GM18499 (cell line): ENCODE measurements at regions not wholly inside any gene's neighbourhood (a gene's known extent, or its start where the extent isn't known, plus 50 kb on each side); places are given as distances from the start of the nearest gene placed in this dataset.
"Not testable (repeated sequence)": the region's sequence is repeated elsewhere in the genome, so short reads cannot be mapped to it uniquely, and the experiment has no call there.

Experiments
- ATAC-seq: cut with Tn5 transposase; IDR thresholded peaks from one replicate; pipeline ENCODE4 v1.9.1; 2021; ENCODE audit warnings: moderate number of reproducible peaks; ENCODE audit not compliant: insufficient read depth, unreplicated experiment

DNA sequence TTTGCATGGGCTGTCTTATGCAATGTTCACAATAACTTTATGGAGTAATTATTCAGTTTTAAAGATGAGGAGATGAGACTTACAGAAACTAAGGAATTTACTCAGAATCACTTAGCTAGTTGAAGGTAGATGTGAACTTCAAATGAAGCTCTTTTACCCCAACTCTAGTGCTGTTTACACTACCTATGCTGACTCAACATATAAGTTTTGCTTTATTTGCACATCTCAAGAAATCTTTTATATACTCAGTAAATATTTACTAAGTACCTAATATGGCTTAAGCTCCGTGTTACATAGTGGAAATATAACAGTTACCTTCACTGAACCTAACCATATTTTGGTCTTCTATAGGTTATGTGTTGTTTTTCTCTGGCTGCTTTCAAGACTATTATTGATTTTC is 293.2 kb downstream of the ANXA1 start:
- no peak for ATAC-seq

DNA sequence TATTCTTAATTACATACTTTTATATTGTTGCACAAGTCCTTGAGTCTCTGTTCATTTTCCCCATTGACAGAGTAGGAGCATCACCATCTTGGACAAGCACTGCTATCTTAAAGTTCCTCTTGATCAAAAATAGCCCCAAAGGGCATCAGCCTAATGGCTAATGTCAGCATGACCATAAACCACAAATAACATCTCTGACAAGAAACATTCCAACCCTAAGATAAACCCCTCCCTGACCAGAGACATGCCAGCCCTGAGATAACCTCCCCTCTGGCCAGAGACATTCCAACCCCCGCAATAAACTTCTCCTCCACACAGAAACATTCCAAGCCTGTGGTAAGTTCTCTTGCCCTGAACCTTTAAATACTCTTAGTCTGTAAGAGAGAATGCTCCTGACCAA is 293.7 kb downstream of the ANXA1 start:
- ATAC-seq, result not testable (repeated sequence)

DNA sequence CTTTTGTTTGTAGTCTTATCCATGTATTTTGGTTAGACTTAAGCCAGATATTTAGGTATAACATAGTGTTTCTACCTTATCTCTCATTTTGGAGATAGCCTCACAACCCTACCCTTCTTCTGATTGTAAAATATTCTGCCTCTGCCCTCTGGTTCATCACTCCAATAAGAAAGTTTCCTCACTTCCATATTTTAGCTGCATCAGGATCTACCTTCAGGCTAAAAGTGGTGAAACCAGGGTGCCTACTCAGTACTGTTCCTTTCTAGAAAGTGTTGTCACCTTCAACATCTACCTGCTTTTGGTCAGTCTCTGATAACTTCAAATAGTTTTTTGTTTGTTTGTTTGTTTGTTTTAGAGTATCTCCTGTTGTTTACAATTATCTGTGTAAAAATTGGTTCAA is 294.6 kb downstream of the ANXA1 start:
- no peak for ATAC-seq

DNA sequence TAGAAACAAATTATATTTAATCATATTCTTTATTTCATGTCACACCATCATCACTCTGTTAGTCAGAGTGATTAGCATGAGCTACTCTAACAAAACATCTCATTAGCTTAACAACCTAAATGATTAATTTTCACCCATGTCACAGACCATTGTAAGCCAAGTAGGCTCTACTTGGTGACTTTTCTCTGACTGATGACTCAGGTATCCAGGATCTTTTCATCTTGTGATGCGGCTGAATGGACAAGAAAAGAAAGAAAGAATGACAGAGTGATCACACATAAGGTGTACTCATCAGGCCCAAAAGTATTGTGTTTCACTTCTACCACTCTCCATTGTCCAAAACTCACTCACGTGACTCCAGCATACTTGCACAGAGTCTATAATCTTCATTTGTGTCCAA is 299.3 kb downstream of the ANXA1 start:
- ATAC-seq, result no peak

DNA sequence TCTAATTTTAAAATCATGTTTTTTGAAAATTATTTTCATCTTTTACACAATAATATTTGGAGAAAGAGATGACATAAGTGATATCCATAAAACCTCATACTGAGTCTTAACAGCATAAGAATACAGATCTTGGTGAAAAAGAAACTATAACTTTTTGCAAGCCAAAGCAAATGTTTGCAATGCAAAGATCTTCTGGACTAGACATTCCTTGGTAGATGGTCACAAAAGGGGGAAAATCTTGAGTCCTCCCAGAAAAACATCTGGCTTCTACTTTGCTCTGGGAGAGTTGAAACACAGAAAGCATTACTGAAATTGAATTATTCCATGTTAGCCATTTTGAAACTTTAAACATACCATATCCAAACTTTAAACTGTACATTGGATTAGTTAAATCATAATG is 308.2 kb downstream of the ANXA1 start:
- no peak for ATAC-seq

DNA sequence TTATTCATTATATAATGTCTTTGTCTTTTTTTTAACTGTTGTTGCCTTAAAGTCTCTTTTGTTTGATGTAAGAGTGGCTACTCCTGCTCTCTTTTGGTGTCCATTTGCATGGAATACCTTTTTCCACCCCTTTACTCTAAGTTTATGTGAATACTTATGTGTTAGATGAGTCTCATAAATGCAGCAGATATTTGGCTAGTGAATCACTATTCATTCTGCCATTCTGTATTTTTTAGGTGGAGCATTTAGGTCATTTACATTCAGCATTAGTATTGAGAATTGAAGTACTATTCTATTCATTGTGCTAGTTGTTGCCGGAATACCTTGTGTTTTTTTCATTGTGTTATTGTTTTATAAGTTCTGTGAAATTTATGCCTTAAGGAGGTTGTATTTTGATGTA is 317.1 kb downstream of the ANXA1 start:
- ATAC-seq, result no peak

DNA sequence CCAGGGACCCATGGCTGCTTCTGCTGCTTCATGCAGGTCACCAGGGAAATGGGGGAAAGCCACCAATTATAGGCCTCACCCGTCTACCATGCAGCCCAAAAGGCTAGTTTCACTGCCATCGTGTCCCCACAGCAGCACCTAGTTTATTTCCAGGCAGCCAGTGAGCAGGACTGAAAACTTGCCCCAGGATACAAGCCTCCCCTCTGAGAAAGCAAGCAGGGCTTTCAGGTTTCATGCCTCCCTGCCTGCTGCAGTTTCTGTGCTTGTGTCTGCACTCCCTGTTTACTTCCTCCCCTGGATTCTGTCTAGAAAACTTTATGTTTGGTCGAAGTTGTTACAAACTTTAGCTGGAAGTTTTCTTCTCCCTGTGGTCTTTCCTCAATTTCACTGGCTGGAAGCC is 319.1 kb downstream of the ANXA1 start:
- no peak for ATAC-seq

DNA sequence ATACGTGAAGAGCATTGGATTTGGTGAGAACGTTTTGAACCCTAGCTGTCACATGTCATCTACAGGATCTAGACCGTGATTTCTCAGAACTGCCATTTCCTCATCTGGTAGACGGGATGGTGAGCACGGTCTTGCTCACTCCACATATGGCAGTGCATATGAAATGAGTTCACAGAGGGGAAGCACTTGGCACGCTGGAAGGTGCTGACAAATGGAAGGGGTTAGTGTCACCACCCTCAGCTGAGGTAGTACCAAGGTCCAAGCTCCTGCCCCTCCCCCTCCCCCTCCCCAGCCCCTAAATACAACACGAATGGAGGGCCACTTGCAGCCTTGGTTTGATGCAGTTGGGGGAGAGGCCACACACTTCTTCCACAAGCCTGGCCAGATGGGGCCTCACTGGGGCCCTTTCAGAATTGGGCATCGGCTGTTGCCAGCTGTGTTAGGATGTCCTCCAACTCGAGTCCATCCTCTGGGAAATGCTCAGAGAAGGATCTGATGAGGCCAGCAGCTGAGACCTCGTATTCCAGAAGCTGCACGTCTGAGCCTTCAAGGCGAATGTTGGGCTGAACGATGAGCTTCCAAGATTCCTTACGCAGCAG is 322.4 kb downstream of the ANXA1 start:
- no peak for ATAC-seq

DNA sequence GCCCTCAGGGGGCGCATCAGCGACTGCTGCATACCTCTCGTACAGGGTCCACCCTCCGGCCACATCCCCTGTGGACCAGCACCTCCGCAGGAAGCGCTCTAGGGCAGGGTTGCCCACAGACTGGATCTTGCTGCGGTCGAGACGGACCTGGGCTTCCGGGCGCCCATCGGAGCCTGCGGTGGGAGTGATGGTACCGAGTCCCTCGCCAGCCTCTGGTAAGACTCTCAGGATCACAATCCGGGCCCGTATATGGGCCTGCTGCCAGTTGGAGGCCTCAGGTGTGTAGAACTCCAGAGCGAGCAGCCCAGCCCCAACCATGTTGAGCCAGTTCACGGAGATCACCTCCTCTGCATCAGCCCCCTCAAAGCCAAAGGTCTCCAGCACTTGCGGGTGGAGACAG is 323.0 kb downstream of the ANXA1 start:
- ATAC-seq, result no peak

DNA sequence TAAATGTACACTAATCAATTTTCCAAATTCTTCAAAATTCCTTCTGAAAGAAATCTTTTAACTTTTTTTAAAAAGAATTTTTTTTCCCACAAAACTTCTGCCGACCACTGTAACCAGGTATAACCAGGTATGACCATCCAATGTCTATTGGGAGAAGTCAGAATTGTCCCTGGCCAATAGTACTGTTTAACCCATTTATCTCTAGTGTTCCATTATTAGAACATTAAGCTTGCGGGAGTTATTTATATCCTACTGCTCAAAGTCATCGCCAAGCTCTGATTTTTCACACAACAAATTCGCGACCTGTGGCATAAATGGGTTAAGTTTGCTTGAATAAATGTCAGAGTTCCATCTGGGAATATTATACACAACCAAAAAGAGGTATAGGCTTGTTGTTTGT is 343.2 kb downstream of the ANXA1 start:
- ATAC-seq, result no peak

DNA sequence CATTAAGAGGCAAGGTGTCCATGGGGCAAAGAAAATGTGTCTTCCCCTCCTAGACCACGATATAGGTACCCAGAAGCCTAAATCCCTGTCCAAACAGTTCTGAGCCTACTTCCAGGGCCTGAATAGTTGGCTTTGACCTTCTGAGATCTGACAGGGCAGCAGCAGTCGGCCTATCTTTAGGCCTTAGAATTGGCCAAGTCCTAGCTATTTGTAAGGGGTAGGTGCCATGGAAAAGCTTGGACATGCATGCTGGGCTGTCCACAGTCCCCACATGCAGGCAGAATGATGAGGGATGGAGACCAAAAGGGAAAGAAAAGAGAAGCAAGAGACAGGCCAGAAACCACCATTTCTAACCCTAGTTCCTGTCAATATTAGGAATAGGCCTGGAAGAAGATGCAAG is 346.1 kb downstream of the ANXA1 start:
- no peak for ATAC-seq

DNA sequence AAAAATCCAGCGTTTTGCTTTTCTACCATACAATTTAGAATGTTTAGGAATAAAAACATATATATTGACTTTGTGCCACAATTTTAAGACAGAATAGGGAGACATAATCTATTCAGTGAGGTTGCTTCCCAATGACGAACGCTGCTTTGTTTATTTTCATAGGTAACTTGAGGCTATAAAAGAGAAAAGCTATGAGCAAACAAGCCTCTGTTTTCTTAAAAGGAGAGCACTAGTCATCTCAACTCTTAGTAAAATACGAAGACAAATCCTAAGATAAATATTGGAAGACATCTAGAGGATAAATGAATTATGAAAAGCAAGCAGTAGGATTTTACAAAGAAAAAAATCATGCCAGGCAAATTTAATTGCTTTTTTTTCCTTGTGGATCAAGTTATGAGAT is 363.6 kb downstream of the ANXA1 start:
- no peak for ATAC-seq

DNA sequence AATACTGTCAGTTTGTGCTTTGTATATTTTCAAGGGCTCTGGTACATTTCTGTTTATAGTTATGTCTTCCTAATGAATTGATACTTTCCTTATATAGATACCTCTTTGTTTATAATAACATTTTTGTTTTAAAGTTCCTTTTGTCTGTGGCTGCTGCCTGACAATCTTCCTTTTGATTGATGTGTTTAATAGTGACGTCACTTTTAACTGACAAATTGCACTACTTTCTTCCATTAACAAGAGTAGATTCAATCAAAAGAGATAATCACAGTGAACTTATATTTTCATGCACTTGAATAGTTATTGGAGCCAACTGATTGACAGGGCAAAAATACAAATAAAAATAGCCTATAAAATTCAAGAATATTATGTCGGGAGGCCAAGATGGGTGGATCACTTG is 371.7 kb downstream of the ANXA1 start:
- no peak for ATAC-seq

DNA sequence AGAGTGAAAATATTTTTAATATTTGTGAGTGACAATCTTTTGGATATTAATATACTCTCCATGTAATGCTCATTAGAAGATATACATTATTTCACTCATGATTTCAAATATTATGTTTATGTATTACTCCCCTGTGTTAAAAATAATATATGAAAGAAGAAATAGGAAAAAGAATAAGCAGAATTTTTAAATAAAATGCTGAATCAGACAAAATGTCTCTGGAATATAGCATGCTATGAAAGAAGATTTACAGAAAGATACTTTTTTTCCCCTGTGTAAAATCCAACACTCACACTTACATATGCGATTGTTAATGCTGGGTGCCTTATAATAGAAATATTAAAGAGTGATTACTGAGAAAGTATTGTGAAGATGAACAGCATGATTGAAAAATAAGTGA is 373.7 kb downstream of the ANXA1 start:
- no peak for ATAC-seq

DNA sequence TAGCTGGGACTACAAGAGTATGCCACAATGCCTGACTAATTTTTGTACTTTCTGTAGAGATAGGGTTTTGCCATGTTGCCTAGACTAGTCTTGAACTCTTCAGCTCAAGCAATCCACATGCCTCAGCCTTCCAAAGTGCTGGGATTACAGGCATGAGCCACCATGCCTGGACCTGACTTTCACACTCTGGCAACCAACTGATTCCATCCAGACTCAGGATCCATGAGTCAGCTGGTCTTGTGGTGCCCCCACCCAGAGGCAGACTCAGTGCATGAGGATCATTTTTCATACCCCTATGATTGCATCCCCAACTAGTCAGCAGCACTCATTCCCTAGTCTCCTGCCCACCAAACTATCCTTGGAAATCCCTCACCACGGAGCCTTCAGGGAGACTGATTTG is 375.9 kb downstream of the ANXA1 start:
- no peak for ATAC-seq

DNA sequence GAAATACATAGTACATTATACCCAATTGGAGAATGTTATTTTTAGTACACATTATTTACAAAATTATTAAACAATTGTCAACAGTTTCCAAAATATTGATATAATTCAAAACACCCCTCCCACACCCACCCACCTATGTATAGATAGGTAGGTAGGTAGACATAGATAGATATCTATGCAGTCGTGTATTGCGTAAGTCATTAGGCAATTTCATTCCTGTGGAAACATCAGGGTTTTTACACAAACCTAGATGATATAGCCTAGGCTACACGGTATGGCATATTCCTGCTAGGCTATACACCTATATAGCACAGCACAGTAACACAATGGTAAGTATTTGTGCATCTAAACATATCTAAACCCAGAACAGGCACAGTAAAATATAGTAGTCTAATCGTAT is 377.3 kb downstream of the ANXA1 start:
- ATAC-seq, result no peak

DNA sequence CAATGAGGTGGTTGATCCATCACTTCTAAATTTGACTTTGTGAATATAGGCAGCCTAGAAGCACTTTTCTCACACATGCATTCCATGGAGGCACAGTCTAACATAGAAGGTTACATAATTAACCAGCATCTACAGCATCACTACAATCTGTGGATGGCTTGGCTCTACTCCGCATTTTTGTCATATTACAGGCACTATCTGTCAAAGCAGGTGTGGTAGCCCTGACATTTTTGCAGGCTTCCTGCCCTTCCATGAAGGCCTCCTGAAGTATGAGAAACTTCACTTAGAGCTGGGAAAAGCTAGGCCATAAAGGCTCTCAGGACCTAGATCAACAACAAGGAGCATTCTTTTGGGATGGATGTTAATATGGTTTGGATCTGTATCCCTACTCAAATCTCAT is 378.0 kb downstream of the ANXA1 start:
- ATAC-seq, result no peak

DNA sequence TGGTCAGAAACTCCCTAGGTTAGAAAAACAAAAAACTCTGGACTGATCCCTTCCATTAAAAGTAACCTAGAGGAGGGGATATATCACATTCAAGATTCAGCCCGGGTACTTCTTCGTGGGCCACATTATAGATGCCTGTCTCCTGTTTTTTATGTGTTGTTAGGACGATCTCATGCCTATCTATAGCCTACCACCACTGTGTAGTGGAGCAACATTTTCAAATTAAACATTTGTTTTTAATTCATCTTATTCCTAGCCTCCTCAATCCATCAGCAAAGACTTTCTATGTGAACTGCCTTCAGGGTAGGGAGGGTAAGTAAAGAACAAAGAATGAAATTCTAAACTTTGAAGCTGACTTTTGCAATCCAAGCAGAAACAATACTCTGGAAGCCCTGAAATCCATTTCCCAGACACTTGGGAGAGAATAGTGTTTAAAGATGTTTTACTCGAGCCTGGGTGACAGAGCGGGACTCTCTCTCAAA is 379.4 kb downstream of the ANXA1 start:
- no peak for ATAC-seq

DNA sequence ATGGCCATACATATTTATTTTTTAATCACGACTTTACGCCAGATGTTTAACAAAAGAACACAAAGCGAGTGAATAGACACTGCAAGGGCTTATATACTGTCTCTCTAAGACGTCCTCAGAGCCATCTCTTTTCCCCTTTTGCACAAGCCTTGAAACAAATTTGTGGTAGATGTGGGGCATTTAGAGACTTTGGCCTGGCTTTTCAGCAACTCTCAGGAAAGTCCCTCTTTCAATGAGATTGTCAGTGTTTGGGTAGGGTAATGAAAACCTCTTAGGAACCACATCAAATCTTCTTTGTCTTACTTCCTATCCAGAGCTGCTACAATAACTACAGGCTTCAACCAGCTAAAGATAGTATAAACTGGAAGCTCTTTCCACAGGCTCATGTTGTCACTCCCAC is 380.0 kb downstream of the ANXA1 start:
- ATAC-seq, result peak; percentile 85

DNA sequence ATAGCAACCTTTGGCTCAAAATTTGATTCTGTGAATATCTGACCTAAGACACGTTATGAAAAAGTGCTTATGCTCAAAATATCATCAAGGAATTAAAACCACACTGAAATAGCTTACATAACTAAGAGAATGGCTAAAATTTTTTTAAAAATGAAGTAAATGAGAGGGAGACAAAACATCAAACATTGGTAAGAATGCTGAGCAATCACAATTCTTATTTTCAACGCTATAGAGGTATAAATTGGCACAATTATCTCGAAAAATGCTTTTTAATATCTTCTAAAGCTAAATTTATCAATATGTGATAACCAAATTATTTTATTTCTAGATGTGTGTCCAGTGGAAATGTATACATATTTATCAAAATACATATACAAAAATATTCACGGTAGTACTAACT is 381.3 kb downstream of the ANXA1 start:
- no peak for ATAC-seq

DNA sequence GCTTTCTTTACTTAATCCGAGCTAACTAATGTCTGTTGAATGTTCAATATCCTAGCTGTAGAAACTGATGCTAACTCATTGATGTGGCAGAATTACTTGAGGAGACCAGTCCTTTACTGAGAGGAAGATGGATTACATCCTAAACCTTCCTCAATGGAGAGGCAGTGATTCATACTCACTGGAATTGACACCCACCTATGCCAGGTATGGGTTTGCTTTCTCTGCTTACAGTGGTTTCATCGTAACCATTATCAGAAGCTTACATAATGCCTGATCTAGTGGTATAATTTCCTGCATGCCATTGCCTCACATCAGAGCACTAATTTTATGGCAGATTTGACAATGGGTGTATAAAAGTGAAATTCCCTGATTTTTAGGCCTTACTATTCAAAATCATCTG is 384.7 kb downstream of the ANXA1 start:
- no peak for ATAC-seq

DNA sequence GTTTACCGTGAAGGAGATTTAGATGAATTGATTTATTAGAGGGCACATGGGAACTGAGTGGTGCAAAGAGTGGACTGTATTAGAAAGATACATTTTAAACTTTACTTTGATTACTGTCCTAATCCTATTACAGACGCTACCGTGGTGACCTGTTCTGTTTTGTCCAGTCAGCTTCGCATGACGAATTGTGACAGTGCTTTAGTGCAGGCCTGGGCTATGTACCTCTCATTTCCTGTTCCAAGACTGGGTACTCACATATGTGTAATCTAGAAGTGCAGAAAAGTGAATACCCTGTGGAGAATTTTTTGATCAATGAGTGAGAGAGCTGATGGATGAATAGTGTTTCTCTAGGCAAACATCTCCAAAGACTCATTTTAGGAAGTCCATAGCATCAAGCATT is 385.9 kb downstream of the ANXA1 start:
- no peak for ATAC-seq

DNA sequence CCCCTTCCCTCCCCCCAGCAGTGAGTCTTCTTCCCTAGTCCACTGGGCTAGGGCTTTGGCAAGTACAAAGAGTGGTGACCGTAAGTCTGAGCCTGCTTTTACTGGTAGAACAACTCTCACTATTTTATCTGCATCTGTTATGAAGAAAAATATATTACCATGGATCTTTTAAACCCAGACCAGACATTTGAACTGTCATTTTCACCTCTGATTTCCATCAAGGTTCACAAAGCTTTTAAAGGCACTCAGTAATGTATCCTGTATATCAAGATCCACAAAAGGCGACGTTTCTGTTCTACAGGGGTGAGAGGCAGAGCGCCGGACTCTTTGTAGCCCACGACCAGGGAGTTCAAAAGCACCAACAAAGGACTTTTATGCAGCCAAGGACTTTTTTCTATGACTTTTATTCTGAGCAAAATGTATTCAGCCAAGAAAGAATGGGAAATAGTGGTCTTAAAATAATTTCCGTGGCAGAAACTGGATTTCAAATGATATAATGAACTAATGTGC is 388.3 kb downstream of the ANXA1 start:
- no peak for ATAC-seq
